Ovary (tissue), 3 donors: ENCODE measurements at regions not wholly inside any gene's neighbourhood (a gene's known extent, or its start where the extent isn't known, plus 50 kb on each side); places are given as distances from the start of the nearest gene placed in this dataset.

ENCODE experiments used
- CTCF ChIP-seq, 3 donors: fragments of 450-650 bp in 2 of 3; fragments of 200-600 bp in 1 of 3; IDR thresholded peaks; one replicate each; pipeline versions ENCODE4 v1.5.1 to v1.8.0; 2016 to 2022; ENCODE audit warnings: antibody characterized with exemption in 3 of 3, mild to moderate bottlenecking in 1 of 3
- POLR2A ChIP-seq: fragments of 450-650 bp; IDR thresholded peaks from one replicate; pipeline ENCODE4 v1.6.1; 2017; ENCODE audit warnings: antibody characterized with exemption, mild to moderate bottlenecking, moderate library complexity
- donor health status: DM: no; HTN: no; CAD: no.

- TF ChIP-seq CTCF (IDR thresholded peaks at IDR 0.05) (no peak), POLR2A (no peak)
Measured at GRCh38 chr10:33042565-33042964, 84.5 kb upstream of the ITGB1 start.
